ENCODE measurements at regions not wholly inside any gene's neighbourhood (a gene's known extent, or its start where the extent isn't known, plus 50 kb on each side); places are given as distances from the start of the nearest gene placed in this dataset.
A peak's percentile ranks its signal among the peaks of the same experiment; 100 is the strongest.
"Not testable (repeated sequence)": the region's sequence is repeated elsewhere in the genome, so short reads cannot be mapped to it uniquely, and the experiment has no call there.

DNA sequence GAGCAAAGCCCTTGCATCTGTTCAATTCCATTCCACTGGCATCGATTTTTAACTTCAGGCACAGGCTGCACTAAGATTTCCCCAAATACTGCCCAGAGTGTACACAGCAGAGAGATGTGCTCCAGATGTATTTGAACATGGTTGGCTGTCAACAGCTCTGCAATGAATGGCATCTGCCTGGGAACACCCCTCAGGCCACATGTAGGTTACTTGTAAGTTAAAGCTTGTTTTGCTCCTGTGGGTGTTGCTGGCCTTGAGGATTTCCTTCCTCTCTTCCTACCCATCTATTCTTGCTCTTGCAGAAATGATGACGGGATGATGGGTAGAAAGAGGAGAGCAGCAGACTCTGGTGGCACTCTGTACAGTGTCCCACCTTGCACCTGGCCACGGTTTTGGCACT lies 69.3 kb upstream of the HELT start:
- no peak for DNase-seq (ENCODE audit: low spot score)

- no peak for DNase-seq (ENCODE audit: low spot score)
Measured at GRCh38 chr4:184950117-184950830, 68.0 kb upstream of the HELT start.

DNA sequence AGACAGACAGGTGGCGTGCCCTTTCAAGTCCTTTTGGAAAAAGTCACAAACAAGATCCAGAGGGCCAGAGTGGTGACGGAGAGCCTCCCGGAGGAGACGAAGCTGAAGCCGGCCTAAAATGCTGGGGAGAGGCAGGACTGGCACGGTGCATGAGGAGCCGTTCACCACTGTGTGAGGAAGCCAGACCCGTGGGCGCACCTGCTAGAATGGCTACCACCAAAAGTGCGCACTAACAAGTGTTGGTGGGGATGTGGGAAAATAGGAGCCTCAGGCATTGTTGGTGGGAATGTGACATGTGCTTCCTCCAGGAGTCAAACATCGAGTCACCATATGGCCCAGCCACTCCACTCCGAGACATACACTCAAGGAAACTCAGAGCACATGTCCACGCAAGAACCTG lies 67.4 kb upstream of the HELT start:
- no peak for DNase-seq (ENCODE audit: low spot score)

DNA sequence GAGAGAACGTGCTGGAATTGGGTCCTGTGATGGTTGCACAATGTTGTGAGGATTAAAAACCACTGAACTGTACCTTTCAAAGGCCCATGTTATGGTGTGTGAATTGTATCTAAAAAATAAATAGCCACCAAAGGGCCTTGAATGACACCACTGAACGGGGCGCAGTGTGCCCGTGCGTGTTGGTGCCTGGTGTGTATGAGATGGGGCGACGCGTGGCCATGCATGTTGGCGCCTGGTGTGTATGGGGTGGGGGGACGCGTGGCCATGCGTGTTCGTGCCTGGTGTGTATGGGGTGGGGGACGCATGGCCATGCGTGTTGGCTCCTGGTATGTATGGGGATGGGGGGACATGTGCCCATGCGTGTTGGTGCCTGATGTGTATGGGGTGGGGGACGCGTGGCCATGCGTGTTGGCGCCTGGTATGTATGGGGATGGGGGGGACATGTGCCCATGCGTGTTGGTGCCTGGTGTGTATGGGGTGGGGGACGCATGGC lies 66.6 kb upstream of the HELT start:
- no peak for DNase-seq (ENCODE audit: low spot score)

DNA sequence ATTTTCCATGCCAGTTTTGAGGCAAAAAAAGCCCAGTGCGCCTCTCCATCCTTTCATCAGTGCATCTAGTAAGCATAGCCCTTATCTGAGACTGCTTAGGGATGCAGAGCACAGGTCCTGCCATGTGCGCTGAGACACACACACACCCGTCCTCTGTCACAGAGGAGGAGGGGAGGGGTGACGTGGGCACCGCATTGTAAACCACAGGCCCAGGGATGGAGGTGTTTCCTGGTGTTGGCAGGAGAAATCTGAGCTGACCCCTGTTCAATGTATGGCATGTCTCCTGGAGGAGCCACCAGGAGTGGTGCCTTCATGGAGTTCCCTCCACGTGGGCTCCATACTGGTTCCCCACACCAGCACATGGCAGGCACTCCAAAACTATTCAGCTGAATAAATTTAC lies 65.8 kb upstream of the HELT start:
- no peak for DNase-seq (ENCODE audit: low spot score)

DNA sequence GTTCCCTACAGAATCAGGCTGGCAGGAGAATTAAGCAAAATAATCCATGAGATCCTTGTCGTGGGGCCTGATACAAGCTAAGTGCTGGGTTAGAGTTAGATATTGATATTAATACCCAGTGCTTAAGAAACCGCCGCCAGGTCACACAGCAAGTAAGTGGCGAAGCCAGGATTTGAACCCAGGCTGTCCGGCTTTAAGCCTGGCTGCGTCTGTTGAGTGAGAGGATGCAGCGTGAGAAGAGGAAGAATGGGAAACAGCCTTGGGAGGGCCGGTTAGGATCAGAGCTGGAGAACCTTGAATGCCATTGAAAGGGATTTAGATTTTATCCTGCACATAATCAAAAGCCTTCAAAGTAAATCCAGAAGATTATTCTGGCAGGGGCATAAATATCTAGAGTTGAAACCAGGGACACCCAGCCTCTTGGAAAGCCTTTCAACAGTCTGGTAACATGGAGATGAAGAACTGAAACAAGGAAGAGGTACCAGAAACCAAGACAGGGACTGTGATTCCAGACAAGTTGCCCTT lies 64.8 kb upstream of the HELT start:
- no peak for DNase-seq (ENCODE audit: low spot score)

- no peak for DNase-seq (ENCODE audit: low spot score)
Measured at GRCh38 chr4:184953971-184954370, 64.3 kb upstream of the HELT start.

DNA sequence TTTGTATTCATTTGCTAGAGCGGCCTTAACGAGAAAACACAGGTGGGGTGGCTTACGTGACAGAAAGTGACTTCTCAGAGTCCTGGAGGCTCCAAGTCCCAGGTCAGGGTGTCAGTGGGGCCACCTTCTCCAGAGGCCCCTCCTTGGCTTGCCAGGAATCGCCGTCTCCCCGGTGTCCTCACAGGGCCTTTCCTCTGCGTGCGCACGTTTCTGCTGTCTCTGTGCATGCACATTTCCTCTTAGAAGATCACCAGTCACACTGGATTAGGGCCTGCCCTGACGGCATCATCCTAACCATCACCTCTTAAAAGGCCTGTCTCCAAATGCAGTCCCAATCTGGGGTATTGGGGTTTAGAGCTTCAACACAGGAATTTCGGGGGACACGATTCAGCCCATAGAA lies 63.8 kb upstream of the HELT start:
- DNase-seq (ENCODE audit: low spot score): no peak

DNA sequence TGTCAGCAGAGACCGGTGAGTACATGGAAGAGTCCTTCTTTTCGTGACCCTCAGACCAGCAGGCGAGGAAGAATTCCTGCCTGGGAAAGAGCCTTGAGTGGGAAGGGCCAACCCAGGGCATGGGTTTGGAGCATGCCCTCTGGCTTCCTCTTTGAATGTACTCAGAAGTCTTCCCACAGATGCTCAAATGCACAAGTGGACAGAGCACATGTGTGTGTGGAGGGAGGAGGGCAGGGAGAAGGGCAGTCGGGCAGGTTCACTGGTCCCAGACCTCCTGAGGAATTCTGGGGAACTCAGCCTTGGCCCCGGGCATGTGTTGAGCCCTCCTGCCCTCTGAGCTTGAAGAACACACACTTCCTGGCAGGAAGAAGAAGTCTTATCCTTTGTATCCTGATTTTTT lies 63.2 kb upstream of the HELT start:
- DNase-seq (ENCODE audit: low spot score): no peak

GRCh38 chr4:184955636-184956035 lies 62.7 kb upstream of the HELT start:
- DNase-seq (ENCODE audit: low spot score): no peak

GRCh38 chr4:184957446-184958115 lies 60.7 kb upstream of the HELT start:
- DNase-seq (ENCODE audit: low spot score): no peak

GRCh38 chr4:184958127-184958922 lies 60.0 kb upstream of the HELT start:
- DNase-seq (ENCODE audit: low spot score): no peak

DNA sequence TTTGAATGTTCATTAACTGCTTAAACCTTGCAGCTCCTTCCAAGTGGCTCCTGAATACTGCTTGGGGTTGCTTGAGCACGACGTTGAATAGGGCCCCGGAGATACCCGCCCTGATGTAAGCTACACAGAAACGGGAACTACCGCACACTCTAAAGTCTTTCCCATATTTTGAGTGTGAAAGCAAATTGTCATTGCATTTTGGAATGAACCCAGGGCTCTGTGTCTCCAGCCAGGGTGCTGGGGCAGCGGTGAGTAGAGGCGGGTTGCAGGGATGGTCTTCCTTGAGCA lies 59.4 kb upstream of the HELT start:
- DNase-seq (ENCODE audit: low spot score): no peak

GRCh38 chr4:184959309-184959708 lies 59.0 kb upstream of the HELT start:
- no peak for DNase-seq (ENCODE audit: low spot score)

GRCh38 chr4:184959786-184960185 lies 58.5 kb upstream of the HELT start:
- no peak for DNase-seq (ENCODE audit: low spot score)

- DNase-seq (ENCODE audit: low spot score): no peak
Measured at GRCh38 chr4:184960505-184960971, 57.8 kb upstream of the HELT start.

GRCh38 chr4:184961660-184962059 lies 56.6 kb upstream of the HELT start:
- no peak for DNase-seq (ENCODE audit: low spot score)

DNA sequence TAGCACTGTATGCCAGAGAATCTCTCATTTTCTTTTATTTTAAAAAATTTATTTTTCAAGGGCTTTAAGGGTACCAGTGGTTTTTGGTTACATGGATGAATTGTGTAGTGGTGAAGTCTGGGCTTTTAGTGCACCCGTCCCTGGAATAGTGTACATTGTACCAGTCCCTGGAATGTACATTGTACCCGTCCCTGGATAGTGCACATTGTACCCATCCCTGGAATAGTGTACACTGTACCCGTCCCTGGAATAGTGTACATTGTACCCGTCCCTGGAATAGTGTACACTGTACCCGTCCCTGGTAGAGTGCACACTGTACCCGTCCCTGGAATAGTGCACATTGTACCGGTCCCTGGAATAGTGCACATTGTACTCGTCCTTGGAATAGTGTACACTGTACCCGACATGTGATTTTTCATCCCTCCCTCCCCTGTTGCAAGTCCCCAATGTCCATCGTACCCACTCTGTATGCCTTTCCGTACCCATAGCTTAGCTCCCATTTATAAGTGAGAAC lies 56.1 kb upstream of the HELT start:
- DNase-seq (ENCODE audit: low spot score): no peak

DNA sequence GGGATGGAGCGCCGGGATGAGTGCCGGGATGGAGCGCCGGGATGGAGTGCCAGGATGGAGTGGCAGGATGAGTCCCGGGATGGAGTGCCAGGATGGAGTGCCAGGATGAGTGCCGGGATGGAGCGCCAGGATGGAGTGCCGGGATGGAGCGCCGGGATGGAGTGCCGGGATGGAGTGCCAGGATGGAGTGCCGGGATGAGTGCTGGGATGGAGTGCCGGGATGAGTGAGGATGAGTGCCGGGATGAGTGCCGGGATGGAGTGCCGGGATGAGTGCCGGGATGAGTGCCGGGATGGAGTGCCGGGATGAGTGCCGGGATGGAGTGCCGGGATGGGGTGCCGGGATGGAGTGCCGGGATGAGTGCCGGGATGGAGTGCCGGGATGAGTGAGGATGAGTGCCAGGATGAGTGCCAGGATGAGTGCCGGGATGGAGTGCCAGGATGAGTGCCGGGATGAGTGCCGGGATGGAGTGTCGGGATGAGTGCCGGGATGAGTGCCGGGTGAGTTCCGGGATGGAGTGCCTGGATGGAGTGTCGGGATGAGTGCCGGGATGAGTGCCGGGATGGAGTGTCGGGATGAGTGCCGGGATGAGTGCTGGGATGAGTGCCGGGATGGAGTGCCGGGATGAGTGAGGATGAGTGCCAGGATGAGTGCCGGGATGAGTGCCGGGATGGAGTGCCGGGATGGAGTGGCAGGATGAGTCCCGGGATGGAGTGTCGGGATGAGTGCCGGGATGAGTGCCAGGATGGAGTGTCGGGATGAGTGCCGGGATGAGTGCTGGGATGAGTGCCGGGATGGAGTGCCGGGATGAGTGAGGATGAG lies 52.9 kb upstream of the HELT start:
- DNase-seq (ENCODE audit: low spot score): not testable (repeated sequence)

GRCh38 chr4:184966051-184966691 lies 52.1 kb upstream of the HELT start:
- DNase-seq (ENCODE audit: low spot score): not testable (repeated sequence)

DNA sequence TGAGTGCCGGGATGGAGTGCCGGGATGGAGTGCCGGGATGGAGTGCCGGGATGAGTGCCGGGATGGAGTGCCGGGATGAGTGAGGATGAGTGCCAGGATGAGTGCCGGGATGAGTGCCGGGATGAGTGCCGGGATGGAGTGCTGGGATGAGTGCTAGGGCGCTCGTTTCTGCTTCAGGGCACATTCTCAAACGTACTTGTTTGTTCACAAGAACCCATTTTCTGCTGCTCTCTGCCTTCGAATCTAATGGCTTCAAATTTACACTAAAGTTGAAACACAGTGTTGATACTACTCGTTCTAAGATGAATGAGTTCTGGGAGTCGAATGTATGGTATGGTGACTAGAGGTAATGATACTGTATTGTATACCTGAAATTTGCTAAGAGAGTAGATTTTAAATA lies 50.6 kb upstream of the HELT start:
- DNase-seq (ENCODE audit: low spot score): peak; percentile 70

All from NAMALWA (cell line).